Epidermal melanocyte (primary cell): ENCODE measurements at regions not wholly inside any gene's neighbourhood (a gene's known extent, or its start where the extent isn't known, plus 50 kb on each side); places are given as distances from the start of the nearest gene placed in this dataset.

Experiments
- DNase-seq: peaks from one replicate; pipeline ENCODE4 v3.0.0; 2011; ENCODE audit warnings: low spot score; ENCODE audit not compliant: insufficient read length

- DNase-seq: no peak
Measured at GRCh38 chr1:96481409-96481808, 240.2 kb upstream of the PTBP2 start.

- no peak for DNase-seq
Measured at GRCh38 chr1:96482616-96483015, 239.0 kb upstream of the PTBP2 start.

- peak; percentile 69 for DNase-seq
Measured at GRCh38 chr1:96487394-96487793, 234.2 kb upstream of the PTBP2 start.

GRCh38 chr1:96487971-96488370, 233.6 kb upstream of the PTBP2 start:
- DNase-seq: no peak

GRCh38 chr1:96488777-96489176, 232.8 kb upstream of the PTBP2 start:
- no peak for DNase-seq

- DNase-seq: no peak
Measured at GRCh38 chr1:96492236-96492635, 229.3 kb upstream of the PTBP2 start.

- no peak for DNase-seq
Measured at GRCh38 chr1:96498744-96499340, 222.7 kb upstream of the PTBP2 start.

- DNase-seq: no peak
Measured at GRCh38 chr1:96508233-96508632, 213.4 kb upstream of the PTBP2 start.

GRCh38 chr1:96509339-96509738, 212.2 kb upstream of the PTBP2 start:
- no peak for DNase-seq

- DNase-seq: no peak
Measured at GRCh38 chr1:96509951-96510350, 211.6 kb upstream of the PTBP2 start.

GRCh38 chr1:96510391-96510790, 211.2 kb upstream of the PTBP2 start:
- DNase-seq: no peak

GRCh38 chr1:96510911-96511310, 210.7 kb upstream of the PTBP2 start:
- DNase-seq: no peak

- no peak for DNase-seq
Measured at GRCh38 chr1:96513136-96513535, 208.4 kb upstream of the PTBP2 start.

GRCh38 chr1:96515430-96515829, 206.2 kb upstream of the PTBP2 start:
- no peak for DNase-seq

GRCh38 chr1:96515925-96516324, 205.7 kb upstream of the PTBP2 start:
- no peak for DNase-seq

GRCh38 chr1:96519851-96520578, 201.6 kb upstream of the PTBP2 start:
- no peak for DNase-seq

GRCh38 chr1:96520579-96520947, 201.0 kb upstream of the PTBP2 start:
- DNase-seq: no peak

- DNase-seq: no peak
Measured at GRCh38 chr1:96521010-96521409, 200.6 kb upstream of the PTBP2 start.

GRCh38 chr1:96521994-96522760, 199.4 kb upstream of the PTBP2 start:
- DNase-seq: no peak

- no peak for DNase-seq
Measured at GRCh38 chr1:96522927-96523326, 198.7 kb upstream of the PTBP2 start.

- DNase-seq: no peak
Measured at GRCh38 chr1:96524100-96524499, 197.5 kb upstream of the PTBP2 start.
